Hepatocyte (in vitro differentiated cells): ENCODE measurements at regions not wholly inside any gene's neighbourhood (a gene's known extent, or its start where the extent isn't known, plus 50 kb on each side); places are given as distances from the start of the nearest gene placed in this dataset.
A peak's percentile ranks its signal among the peaks of the same experiment; 100 is the strongest.

Experiments used
- DNase-seq: peaks from one replicate; pipeline ENCODE4 v3.0.0-alpha.2; 2016; ENCODE audit warnings: low spot score
- H2AFZ ChIP-seq: fragments of 200-600 bp; sonication (generic); 2 replicates; pipeline ENCODE4 v1.6.0; 2016; ENCODE audit warnings: antibody characterized with exemption, mild to moderate bottlenecking
- H3K27ac ChIP-seq: fragments of 200-600 bp; sonication (generic); 2 replicates; pipeline ENCODE4 v1.5.1; 2016; ENCODE audit warnings: mild to moderate bottlenecking
- H3K27me3 ChIP-seq: fragments of 200-600 bp; sonication (generic); 2 replicates; pipeline ENCODE4 v1.6.1; 2016
- H3K36me3 ChIP-seq: fragments of 200-600 bp; sonication (generic); replicated peaks from 2 replicates; pipeline ENCODE4 v1.5.1; 2016; ENCODE audit warnings: low read depth; ENCODE audit not compliant: insufficient read depth
- H3K4me1 ChIP-seq: fragments of 200-600 bp; sonication (generic); 2 replicates; pipeline ENCODE4 v1.5.1; 2016; ENCODE audit warnings: mild to moderate bottlenecking, moderate library complexity; ENCODE audit not compliant: insufficient read depth
- H3K4me2 ChIP-seq: fragments of 200-600 bp; sonication (generic); 2 replicates; pipeline ENCODE4 v1.6.0; 2016
- H3K4me3 ChIP-seq: fragments of 200-600 bp; sonication (generic); 2 replicates; pipeline ENCODE4 v1.5.1; 2016; ENCODE audit warnings: mild to moderate bottlenecking
- H3K79me2 ChIP-seq: fragments of 200-600 bp; sonication (generic); 2 replicates; pipeline ENCODE4 v1.6.0; 2017; ENCODE audit warnings: mild to moderate bottlenecking
- H3K9me2 ChIP-seq: fragments of 200-600 bp; sonication (generic); replicated peaks from 2 replicates; pipeline ENCODE4 v1.6.0; 2017; ENCODE audit warnings: mild to moderate bottlenecking; ENCODE audit not compliant: insufficient read depth
- H3K9me3 ChIP-seq: fragments of 200-600 bp; sonication (generic); 2 replicates; pipeline ENCODE4 v1.5.1; 2016; ENCODE audit warnings: low read depth, mild to moderate bottlenecking
- H4K20me1 ChIP-seq: fragments of 200-600 bp; sonication (generic); 2 replicates; pipeline ENCODE4 v1.6.0; 2016; ENCODE audit warnings: mild to moderate bottlenecking; ENCODE audit not compliant: insufficient read depth, poor library complexity, severe bottlenecking
- CTCF ChIP-seq: fragments of 200-600 bp; sonication (generic); IDR thresholded peaks from 2 replicates; pipeline ENCODE4 v1.5.1; 2016; ENCODE audit warnings: antibody characterized with exemption, mild to moderate bottlenecking; ENCODE audit not compliant: poor library complexity
- EZH2 ChIP-seq: fragments of 200-600 bp; sonication (generic); IDR thresholded peaks from 2 replicates; pipeline ENCODE4 v1.6.1; 2016; ENCODE audit warnings: antibody characterized with exemption, mild to moderate bottlenecking, borderline replicate concordance
- EZH2phosphoT487 ChIP-seq: fragments of 200-600 bp; sonication (generic); IDR thresholded peaks from one replicate; pipeline ENCODE4 v1.6.1; 2018; ENCODE audit warnings: antibody characterized with exemption, mild to moderate bottlenecking, low read depth, moderate library complexity; ENCODE audit not compliant: unreplicated experiment, severe bottlenecking
- WGBS: methylation state at CpG from one replicate; pipeline ENCODE4 v1.1.6; 2016; ENCODE audit warnings: low lambda C conversion rate; ENCODE audit errors: missing lambda C conversion rate; 5-methylcytosine and 5-hydroxymethylcytosine counted together

GRCh38 chr3:166499636-166500035 is 662.4 kb upstream of the BCHE start:
- Histone ChIP-seq H3K9me3 (no peaks in the 10 kb centered on the region), H3K4me2 (no peak overlapping the region), H4K20me1 (no peaks in the 10 kb centered on the region), H3K36me3 (no peaks in the 10 kb centered on the region), H3K9me2 (no peaks in the 10 kb centered on the region), H3K27ac (no peak overlapping the region), H3K27me3 (no peaks in the 10 kb centered on the region), H3K79me2 (no peaks in the 10 kb centered on the region), H2AFZ (no peak overlapping the region), H3K4me3 (no peak overlapping the region), H3K4me1 (no peaks in the 10 kb centered on the region)
- 59% methylated on average over 3 of the region's 3 CpGs for WGBS
- no peak for TF ChIP-seq EZH2phosphoT487
- no peak for DNase-seq

DNA sequence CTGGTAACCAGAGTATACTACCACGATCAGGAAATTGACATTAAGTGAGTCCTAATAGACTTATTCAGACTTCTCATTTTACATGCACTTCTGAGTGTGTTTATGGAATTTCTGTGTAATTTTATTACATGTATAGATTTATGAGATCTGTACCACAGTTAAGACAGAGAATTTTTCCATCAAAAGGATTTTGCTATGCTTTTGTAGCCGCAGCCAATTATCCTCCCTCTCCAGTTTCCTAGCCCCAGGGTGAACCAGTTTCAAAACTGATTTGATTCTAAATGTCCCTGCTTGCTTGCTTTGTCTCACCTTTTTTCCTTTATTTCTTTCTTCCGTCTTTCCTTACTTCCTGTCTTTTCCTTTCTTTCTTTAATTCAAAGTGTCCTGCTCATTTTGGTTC is 661.2 kb upstream of the BCHE start:
- 55% methylated on average over 3 of the region's 3 CpGs for WGBS
- TF ChIP-seq EZH2phosphoT487 (no peak), EZH2 (no peak), CTCF (no peak)
- Histone ChIP-seq H3K4me2 (peak overlapping the region; percentile 51), H3K36me3 (no peaks in the 10 kb centered on the region), H3K4me1 (no peaks in the 10 kb centered on the region), H3K27me3 (no peaks in the 10 kb centered on the region), H3K4me3 (no peak overlapping the region), H3K9me2 (no peaks in the 10 kb centered on the region), H3K79me2 (no peaks in the 10 kb centered on the region), H2AFZ (no peak overlapping the region), H3K27ac (no peak overlapping the region), H4K20me1 (no peaks in the 10 kb centered on the region), H3K9me3 (no peaks in the 10 kb centered on the region)
- no peak for DNase-seq

DNA sequence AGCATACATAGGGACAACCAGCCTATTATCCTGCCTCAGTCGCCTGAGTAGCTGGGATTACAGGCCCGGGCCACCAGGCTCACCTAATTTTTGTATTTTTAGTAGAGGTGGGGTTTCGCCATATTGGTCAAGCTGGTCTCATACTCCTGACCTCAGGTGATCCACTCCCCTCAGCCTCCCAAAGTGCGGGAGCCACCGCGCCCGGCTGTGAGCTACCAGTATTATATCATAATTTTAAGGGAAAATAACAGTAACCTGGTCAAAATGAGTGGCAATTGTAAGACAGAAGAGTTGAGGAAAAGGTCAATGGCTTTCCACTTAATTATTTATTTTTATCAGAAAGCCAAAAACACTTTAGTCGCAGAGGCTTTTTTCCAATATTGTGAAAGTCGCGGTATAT is 652.6 kb upstream of the BCHE start:
- H3K4me3 ChIP-seq, result no peak overlapping the region
- H4K20me1 ChIP-seq, result no peaks in the 10 kb centered on the region
- no peak overlapping the region for H3K27ac ChIP-seq
- no peaks in the 10 kb centered on the region for H3K36me3 ChIP-seq
- no peak for TF ChIP-seq EZH2
- TF ChIP-seq EZH2phosphoT487, result no peak
- no peak for TF ChIP-seq CTCF
- no peak overlapping the region for H2AFZ ChIP-seq
- H3K27me3 ChIP-seq, result no peaks in the 10 kb centered on the region
- WGBS, result 98% methylated on average over 10 of the region's 10 CpGs
- H3K9me3 ChIP-seq, result no peaks in the 10 kb centered on the region
- H3K79me2 ChIP-seq, result no peaks in the 10 kb centered on the region
- H3K4me1 ChIP-seq, result no peaks in the 10 kb centered on the region
- no peak for DNase-seq
- H3K9me2 ChIP-seq, result no peaks in the 10 kb centered on the region
- H3K4me2 ChIP-seq, result no peak overlapping the region

DNA sequence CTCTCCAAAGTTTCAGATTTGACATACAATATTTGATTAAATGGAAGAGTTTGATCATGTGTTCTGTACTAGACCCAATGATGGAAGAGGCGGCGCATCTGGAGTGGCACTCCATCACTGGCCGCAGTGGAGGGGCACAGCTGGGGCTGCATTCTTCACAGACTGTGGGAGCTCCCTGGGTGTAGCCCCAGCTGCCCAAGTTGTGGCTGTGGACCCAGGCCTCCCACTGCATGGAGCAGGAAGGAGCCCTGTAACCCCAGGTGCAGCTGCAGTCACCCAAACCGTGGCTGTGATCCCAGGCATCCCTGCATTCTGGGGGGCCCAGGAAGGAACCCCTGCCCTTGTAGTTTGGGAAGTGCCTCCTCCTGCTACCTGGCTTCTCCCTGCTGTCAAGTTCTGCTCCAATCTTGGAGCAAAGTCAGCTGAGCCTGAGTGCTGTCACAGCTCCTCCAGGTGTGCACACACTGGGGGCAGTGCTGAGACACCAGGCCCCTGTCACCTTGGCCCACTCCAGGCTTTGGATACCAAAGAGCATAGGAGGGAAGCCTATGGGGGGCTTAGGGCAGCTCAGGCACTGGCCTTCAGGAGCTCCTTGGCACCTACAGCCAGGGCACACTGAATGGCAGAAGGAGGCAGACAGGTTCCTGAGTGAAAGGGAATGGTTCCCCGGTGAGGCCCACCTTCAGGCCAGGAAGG is 651.9 kb upstream of the BCHE start:
- H3K79me2 ChIP-seq, result no peaks in the 10 kb centered on the region
- no peak overlapping the region for H3K4me2 ChIP-seq
- no peak overlapping the region for H2AFZ ChIP-seq
- no peaks in the 10 kb centered on the region for H3K9me3 ChIP-seq
- no peak for DNase-seq
- no peaks in the 10 kb centered on the region for H3K36me3 ChIP-seq
- WGBS, result 98% methylated on average over 5 of the region's 5 CpGs
- H3K4me3 ChIP-seq, result no peak overlapping the region
- H3K27me3 ChIP-seq, result no peaks in the 10 kb centered on the region
- no peaks in the 10 kb centered on the region for H3K9me2 ChIP-seq
- no peaks in the 10 kb centered on the region for H4K20me1 ChIP-seq
- no peaks in the 10 kb centered on the region for H3K4me1 ChIP-seq
- TF ChIP-seq EZH2phosphoT487 (no peak), EZH2 (no peak), CTCF (no peak)
- H3K27ac ChIP-seq, result no peak overlapping the region
